VCaP (cell line): ENCODE measurements at regions not wholly inside any gene's neighbourhood (a gene's known extent, or its start where the extent isn't known, plus 50 kb on each side); places are given as distances from the start of the nearest gene placed in this dataset.
"Not testable (repeated sequence)": the region's sequence is repeated elsewhere in the genome, so short reads cannot be mapped to it uniquely, and the experiment has no call there.

Source experiments
- H3K27ac ChIP-seq: fragments of 450-650 bp; 2 replicates; pipeline ENCODE4 v1.5.1; 2017
- TF ChIP-seq, protein P1 (sequence below): fragments of 450-650 bp; conservative IDR thresholded peaks from 2 replicates; pipeline ENCODE4 v1.5.1; 2017; ENCODE audit warnings: mild to moderate bottlenecking, moderate library complexity

DNA sequence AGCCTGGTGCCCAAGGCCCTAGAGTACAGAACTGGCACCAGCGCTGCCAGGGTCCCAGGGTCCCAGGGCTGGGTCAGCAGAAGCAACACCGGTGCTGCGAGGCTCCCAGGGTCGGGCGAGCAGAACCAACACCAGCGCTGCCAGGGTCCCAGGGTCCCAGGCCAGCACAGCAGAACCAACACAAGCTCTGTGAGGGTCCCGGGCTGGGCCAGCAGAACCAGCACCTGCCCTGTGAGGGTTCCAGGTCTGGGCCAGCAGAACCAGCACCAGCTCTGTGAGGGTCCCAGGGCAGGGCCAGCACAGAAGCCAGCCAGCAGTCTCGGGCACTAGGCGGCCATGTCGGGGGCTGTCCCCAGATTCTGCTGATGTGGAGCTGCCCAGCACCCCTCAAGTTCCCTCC lies 93.1 kb downstream of the GALR1 start:
- no peak overlapping the region for H3K27ac ChIP-seq
- TF ChIP-seq, protein P1, sequence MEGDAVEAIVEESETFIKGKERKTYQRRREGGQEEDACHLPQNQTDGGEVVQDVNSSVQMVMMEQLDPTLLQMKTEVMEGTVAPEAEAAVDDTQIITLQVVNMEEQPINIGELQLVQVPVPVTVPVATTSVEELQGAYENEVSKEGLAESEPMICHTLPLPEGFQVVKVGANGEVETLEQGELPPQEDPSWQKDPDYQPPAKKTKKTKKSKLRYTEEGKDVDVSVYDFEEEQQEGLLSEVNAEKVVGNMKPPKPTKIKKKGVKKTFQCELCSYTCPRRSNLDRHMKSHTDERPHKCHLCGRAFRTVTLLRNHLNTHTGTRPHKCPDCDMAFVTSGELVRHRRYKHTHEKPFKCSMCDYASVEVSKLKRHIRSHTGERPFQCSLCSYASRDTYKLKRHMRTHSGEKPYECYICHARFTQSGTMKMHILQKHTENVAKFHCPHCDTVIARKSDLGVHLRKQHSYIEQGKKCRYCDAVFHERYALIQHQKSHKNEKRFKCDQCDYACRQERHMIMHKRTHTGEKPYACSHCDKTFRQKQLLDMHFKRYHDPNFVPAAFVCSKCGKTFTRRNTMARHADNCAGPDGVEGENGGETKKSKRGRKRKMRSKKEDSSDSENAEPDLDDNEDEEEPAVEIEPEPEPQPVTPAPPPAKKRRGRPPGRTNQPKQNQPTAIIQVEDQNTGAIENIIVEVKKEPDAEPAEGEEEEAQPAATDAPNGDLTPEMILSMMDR = no peak

- no peak overlapping the region for H3K27ac ChIP-seq
- TF ChIP-seq, protein P1 = no peak
Measured at GRCh38 chr18:77343846-77344510, 94.3 kb downstream of the GALR1 start.

GRCh38 chr18:77344786-77345500 lies 95.3 kb downstream of the GALR1 start:
- TF ChIP-seq, protein P1 = no peak
- no peak overlapping the region for H3K27ac ChIP-seq

GRCh38 chr18:77346208-77346810 lies 96.7 kb downstream of the GALR1 start:
- TF ChIP-seq, protein P1 = no peak

DNA sequence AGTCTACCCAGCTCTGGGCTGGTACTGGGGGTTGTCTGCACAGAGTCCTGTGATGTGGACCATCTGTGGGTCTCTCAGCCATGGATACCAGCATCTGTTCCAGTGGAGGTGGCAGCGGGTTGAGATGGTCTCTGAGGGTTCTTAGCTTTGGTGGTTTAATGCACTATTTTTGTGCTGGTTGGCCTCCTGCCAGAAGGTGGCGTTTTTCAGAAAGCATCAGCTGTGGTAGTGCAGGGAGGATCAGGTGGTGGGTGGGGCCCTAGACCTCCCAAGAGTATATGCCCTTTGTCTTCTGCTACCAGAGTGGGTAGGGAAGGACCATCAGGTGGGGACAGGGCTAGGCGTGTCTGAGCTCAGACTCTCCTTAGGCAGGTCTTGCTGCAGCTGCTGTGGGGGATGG lies 103.7 kb downstream of the GALR1 start:
- H3K27ac ChIP-seq = not testable (repeated sequence)

More at GRCh38 chr18:77346208-77346810, 96.7 kb downstream of the GALR1 start:
- no peak overlapping the region for H3K27ac ChIP-seq

GRCh38 chr18:77359561-77360314 lies 110.1 kb downstream of the GALR1 start:
- TF ChIP-seq, protein P1 = no peak
- no peak overlapping the region for H3K27ac ChIP-seq

DNA sequence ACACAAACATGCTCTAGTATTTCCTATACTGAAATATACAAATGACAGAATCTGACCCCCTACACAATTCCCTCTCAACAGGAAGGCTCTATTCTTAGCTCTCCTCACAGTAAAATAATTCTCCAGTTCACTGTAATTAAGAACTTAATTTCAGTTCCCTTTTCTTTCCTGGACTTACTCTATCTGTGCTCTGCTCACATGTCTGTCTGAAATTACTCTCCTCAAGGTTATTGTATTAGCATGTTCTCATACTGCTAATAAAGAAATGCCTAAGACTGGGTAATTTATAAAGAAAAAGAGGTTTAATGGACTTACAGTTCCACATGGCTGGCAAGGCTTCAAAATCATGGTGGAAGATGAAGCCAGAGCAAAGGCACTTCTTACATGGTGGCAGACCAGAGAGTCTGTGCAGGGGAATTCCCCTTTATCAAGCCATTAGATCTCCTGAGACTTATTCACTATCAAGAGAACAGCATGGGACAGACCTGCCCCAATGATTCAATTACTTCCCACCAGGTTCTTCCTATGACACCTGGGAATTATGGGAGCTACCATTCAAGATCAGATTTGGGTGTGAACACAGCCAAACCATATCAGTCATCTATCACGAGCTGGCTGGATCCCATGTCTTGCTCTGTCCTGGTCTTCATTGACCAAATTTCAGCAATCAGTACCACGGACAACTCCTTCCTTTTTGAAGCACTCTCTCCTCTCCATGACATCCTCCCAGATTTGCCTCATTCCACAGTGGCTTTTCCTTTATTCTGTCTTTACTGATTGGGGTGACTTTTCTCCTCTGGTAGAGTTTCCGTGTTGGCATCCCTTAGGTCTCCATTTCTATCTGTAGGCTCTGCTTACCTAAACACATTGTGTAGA lies 110.9 kb downstream of the GALR1 start:
- TF ChIP-seq, protein P1 = no peak
- no peak overlapping the region for H3K27ac ChIP-seq
